ENCODE measurements at regions not wholly inside any gene's neighbourhood (a gene's known extent, or its start where the extent isn't known, plus 50 kb on each side); places are given as distances from the start of the nearest gene placed in this dataset.
A peak's percentile ranks its signal among the peaks of the same experiment; 100 is the strongest.

- no peak for TF ChIP-seq CTCF (IDR thresholded peaks at IDR 0.05)
- TF ChIP-seq POLR2A (IDR thresholded peaks at IDR 0.05): no peak
- no peak for TF ChIP-seq EP300 (IDR thresholded peaks at IDR 0.05)
- H3K27ac ChIP-seq: peak overlapping the region in 1 of 4 donors; percentile 12
- H3K4me1 ChIP-seq: no peaks in the 10 kb centered on the region
- H3K9me3 ChIP-seq: no peaks in the 10 kb centered on the region
- WGBS, 2 donors: 51 to 57% methylated on average over 1 of the region's 1 CpG
- H3K27me3 ChIP-seq: no peaks in the 10 kb centered on the region
- no peaks in the 10 kb centered on the region for H3K36me3 ChIP-seq
- no peak overlapping the region for H3K4me3 ChIP-seq
- no peak for DNase-seq (ENCODE audit: low spot score in 2 of 2)
These were observed 137.8 kb downstream of the CENPW start for GRCh38 chr6:126477678-126478077.

- no peaks in the 10 kb centered on the region for H3K9me3 ChIP-seq
- WGBS, 2 donors: 89 to 97% methylated on average over 2 of the region's 2 CpGs
- H3K4me1 ChIP-seq: no peaks in the 10 kb centered on the region
- TF ChIP-seq EP300 (IDR thresholded peaks at IDR 0.05) (no peak), POLR2A (IDR thresholded peaks at IDR 0.05) (no peak), CTCF (IDR thresholded peaks at IDR 0.05) (no peak)
- no peak overlapping the region for H3K27ac ChIP-seq
- no peaks in the 10 kb centered on the region for H3K27me3 ChIP-seq
- no peaks in the 10 kb centered on the region for H3K36me3 ChIP-seq
- no peak for DNase-seq (ENCODE audit: low spot score in 2 of 2)
- no peak overlapping the region for H3K4me3 ChIP-seq
These were observed 140.4 kb downstream of the CENPW start for GRCh38 chr6:126480268-126480667.

GRCh38 chr6:126481319-126481718 is 141.4 kb downstream of the CENPW start:
- H3K9me3 ChIP-seq: no peaks in the 10 kb centered on the region
- H3K4me3 ChIP-seq: no peak overlapping the region
- 96 to 97% methylated on average over 1 of the region's 1 CpG for WGBS, 2 donors
- no peaks in the 10 kb centered on the region for H3K27me3 ChIP-seq
- no peaks in the 10 kb centered on the region for H3K4me1 ChIP-seq
- H3K36me3 ChIP-seq: no peaks in the 10 kb centered on the region
- no peak overlapping the region for H3K27ac ChIP-seq
- DNase-seq (ENCODE audit: low spot score in 2 of 2): no peak
- TF ChIP-seq EP300 (IDR thresholded peaks at IDR 0.05): no peak
- no peak for TF ChIP-seq CTCF (IDR thresholded peaks at IDR 0.05)
- no peak for TF ChIP-seq POLR2A (IDR thresholded peaks at IDR 0.05)

GRCh38 chr6:126504792-126505191 is 164.9 kb downstream of the CENPW start:
- Histone ChIP-seq H3K27ac (no peak overlapping the region), H3K4me3 (no peak overlapping the region), H3K27me3 (no peaks in the 10 kb centered on the region), H3K4me1 (no peaks in the 10 kb centered on the region), H3K9me3 (peaks cover 0 to 10% (median 1%) of the 10 kb centered on the region in 4 donors), H3K36me3 (no peaks in the 10 kb centered on the region)
- TF ChIP-seq POLR2A (IDR thresholded peaks at IDR 0.05): no peak
- no peak for TF ChIP-seq CTCF (IDR thresholded peaks at IDR 0.05)
- no peak for TF ChIP-seq EP300 (IDR thresholded peaks at IDR 0.05)
- DNase-seq (ENCODE audit: low spot score in 2 of 2): no peak
- WGBS, 2 donors: 91 to 98% methylated on average over 9 of the region's 9 CpGs

- TF ChIP-seq POLR2A (IDR thresholded peaks at IDR 0.05) (no peak), CTCF (IDR thresholded peaks at IDR 0.05) (no peak), EP300 (IDR thresholded peaks at IDR 0.05) (no peak)
- DNase-seq (ENCODE audit: low spot score in 2 of 2): no peak
- Histone ChIP-seq H3K4me1 (no peaks in the 10 kb centered on the region), H3K27me3 (no peaks in the 10 kb centered on the region), H3K4me3 (no peak overlapping the region), H3K27ac (no peak overlapping the region), H3K9me3 (peaks cover 0 to 18% (median 4%) of the 10 kb centered on the region in 4 donors), H3K36me3 (no peaks in the 10 kb centered on the region)
- WGBS, 2 donors: 73 to 93% methylated on average over 1 of the region's 1 CpG
These were observed 173.3 kb downstream of the CENPW start for GRCh38 chr6:126513198-126513597.
